ENCODE measurements at regions not wholly inside any gene's neighbourhood (a gene's known extent, or its start where the extent isn't known, plus 50 kb on each side); places are given as distances from the start of the nearest gene placed in this dataset.

DNA sequence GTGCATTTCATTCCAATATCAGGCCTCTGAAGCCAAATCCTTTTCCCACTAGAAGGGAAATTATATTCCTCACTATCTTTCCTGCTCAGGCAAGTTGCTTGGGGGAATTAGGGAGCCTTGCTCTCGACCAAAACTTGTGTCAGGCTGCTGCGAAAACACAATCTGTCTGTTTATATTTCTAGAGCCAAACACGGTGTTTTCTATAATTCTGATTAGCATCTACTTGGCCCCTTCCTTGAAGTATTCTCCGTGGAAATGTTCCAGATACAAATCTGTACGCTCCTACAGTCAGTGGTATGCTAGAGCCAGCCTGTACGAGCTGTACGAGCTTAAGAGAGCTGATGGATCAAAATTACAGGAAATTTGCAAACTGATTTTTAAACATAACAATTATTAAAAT, 299.3 kb upstream of the SALL1 start:
- DNase-seq, result no peak

DNA sequence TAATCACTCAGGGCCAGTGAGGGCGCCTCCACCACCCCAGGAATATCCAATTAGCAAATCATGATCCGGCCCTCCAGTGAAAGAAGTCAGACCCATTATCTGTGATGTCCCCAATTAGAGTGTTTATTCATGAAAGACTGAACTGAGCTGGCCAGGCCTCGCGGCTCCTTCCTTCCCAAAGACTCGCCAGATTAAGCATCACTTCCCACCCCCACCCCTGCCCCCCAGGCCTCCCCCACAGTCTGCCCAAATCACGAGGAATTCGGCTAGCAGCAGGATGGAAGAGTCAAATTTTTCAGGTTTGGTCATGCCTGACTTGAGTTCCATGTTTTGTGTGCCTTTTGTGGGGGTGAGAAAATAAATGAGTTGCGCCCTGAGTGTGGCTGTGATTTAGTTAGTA, 298.4 kb upstream of the SALL1 start:
- DNase-seq, result no peak

DNA sequence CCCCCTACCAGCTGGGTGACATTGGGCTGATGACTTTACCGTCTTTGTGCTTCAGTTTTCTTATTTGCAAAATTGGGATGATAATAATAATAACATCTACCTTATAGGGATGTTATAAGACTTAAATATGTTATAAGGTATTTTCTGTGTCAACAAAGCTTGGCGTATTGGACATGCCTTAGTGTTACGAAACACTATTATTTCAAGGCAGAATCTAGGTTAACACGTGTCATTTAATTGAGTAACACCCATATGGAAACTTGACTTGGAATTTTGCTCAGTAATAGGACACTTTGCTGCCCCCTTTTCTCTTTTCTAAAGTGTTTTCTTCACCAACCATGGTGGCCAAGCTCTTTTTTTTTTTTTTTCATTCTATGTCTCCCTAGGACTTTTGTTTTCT, 294.2 kb upstream of the SALL1 start:
- no peak for DNase-seq

DNA sequence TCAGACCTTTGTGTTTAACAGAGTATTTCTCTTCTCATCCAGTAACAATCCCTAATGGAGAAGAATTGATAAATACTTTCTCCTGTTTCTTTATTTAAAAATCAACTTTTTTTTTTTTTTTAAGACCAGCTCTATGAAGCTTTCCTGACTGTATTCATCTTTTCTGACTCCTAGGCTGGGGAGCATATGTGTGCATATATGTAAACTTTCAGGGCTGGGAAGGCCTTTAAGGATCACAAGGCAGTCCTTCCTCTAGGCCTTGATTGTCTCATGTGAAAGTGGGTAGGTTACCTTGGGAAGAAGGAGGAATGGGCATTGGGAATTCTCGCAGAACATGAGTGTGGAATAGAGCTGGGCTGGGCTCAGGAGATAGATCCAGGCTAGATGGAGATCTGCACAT, 292.9 kb upstream of the SALL1 start:
- DNase-seq, result no peak

DNA sequence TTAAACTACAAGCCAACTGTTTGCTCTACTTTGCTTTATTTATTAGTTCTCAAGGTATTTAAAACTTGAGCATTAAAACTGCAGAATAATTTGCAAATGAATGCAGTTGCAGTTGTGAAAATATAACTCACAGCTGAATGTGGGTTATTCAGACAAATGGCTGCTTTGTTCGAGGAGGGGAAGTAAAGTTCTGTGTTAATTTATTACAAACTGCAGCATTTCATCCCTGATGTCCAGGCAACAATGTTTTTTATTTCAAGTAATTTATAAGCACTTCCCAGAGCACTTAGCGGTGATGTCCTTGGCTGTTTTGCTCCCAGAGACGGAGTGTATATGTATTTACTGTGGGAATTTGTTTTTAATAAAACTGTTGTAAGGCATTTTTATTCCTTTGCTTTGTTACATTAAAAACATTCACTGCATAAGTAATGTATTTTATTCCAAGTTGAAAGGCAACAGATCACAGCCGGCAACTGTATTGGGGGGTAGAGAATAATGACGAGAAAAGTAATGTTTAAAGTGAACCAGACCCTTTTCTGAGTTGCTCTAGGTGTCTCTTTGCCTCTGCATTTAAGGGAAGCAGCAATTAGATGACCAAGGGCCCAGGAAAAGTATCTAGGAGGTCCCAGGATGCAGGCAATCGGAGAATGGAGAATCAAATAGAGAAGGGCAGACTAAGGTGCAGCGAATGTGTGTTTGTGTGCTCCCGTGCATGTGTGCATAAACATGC, 291.2 kb upstream of the SALL1 start:
- DNase-seq, result no peak

DNA sequence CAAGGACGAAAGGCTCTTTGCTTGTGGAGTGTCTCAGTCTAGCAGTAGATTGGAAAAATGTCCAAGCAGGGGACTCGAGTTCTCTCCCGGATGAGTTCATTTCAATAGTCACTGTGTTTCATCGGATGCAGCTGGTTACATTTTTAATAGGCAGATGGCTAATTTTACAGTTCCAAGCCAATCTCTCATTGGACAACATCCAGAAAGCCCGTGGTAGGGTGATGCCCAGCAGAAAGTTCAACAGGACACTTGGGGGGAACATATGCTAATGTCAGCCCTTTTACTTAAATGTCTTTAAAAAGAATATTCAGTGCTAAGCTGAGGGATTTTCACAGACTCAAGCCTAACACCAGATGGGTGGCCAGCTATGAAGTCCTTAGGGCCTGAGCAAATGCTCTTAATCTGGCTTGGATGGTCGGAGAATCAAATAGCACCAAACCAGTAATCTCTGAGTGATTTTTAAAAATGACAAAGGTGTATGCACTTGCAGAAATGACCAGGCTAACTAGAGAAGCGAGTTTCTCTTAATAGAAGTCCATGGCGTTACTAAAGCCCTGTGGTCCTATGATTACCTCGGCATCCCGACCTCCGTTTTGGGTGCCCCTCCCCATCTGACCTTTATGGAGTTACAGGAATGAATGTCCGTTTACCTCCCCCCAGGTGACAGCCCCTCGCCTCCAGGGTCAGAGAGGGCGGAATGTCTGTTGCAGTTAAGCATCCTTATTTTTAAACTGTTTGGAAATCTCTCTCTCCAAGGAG, 289.2 kb upstream of the SALL1 start:
- no peak for DNase-seq

DNA sequence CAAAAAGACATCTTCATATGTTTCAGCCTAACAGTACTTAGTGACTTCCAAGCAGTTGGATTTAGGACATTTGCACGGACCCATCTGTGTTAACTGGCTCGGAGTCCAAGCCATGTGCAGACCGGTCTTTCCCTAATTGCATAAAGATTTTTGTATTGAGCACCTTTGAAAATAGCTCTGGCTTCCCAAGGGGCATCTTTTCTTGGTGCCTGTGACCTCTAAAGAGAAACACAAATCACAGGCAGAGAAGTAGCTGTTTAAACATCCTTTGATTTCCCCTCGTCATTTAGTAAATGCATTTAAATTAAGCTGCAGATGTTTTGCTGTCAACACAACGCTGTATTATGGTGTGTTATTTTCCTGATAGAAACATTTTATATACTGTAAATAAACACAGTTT, 288.2 kb upstream of the SALL1 start:
- DNase-seq, result no peak

DNA sequence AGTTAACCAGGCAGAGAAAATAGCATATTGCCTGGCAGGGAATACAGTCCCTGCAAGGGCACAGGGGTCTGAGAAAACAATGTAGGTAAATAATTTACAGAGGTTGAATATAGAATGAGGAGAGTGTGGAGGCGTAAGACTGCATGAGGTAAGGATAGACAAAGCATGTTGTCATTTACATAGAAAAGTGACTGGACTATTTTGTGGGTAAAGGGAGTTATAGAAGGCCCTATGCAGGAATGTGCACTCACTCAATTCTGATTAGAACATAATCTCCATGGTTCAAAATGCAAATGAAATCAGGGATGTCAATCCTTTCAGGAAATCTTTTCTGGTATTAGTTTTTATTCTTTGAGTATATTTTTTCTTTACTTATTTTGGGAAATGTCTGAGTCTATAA, 285.7 kb upstream of the SALL1 start:
- DNase-seq, result no peak

DNA sequence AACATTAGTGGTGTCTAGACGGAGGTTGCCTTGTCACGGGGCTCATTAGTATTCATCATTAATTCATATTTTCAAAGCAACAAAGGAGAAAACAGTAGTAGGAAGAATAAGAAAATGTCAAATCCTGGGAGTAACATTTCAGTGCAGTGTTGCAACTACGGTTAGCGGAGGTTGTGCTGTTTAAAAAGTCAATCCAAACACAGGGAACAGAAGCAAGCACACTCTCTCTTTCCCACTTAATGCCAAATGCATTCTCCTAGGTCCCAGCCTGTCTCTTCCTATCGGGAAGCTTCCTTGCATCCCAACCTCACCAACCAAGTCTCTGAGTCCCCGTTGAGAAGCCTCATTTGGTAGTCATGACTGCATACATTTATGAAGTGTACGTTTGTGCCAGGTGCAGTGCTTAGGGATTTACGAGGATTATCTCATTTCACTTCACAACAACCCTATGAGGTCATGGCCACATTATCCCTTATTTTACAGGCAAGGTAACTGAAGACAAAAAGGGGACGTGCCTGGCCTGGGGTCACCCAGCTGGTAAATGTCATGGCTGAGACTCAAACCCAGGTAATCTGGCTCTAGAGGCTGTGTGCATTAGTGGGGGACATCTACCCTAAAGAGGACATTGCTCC, 283.6 kb upstream of the SALL1 start:
- no peak for DNase-seq

DNA sequence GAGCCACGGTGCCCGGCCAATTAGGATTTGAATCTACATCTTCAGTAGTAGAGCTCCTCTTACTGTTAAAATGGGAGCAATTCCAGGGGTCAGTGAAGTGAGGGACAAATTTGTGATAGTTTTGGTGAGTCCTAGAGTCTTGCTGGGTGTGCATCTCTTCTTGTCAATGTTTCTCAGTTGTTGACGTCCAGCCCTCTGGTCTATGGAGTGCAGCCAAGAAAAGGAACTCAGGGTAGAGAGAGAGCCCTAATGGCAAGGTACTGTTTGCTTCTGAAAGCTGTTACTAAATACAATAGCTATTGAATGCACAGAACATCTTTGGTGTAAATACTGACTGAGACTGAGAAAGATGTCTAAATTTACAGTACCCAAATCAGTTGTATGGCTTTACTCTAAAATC, 282.5 kb upstream of the SALL1 start:
- DNase-seq, result no peak

DNA sequence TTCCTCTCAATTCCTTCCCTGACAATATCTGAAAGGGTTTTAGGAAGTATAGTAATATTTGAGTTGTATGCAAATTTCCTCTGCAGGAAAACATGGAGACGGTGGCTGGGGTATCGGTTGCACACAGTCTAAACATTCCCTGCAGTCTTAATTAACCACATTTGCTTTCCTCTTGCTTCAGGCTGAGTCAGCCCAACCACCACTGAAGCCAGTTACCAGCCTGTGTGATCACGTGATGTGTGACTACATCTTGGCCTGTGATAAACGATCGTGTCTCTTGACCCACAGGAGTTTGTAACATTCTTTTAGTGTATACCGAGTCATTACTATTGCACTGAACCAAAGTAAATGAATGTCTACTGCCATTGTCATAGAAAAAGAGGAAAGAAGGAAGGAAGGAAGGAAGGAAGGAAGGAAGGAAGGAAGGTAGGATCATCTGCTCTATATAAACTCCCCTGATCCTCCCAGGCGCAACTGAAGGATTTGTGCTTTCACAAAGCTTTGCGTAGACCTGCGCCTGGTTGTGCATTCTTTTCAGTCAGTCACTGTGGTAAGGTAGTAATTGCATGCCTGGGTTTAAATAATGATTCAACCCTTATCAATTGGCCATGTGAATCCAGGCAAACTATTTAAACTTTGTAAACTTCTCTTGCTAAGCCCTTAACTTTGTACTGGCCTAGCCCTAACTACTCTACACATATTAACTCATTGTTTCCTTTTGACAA, 280.6 kb upstream of the SALL1 start:
- DNase-seq, result no peak

DNA sequence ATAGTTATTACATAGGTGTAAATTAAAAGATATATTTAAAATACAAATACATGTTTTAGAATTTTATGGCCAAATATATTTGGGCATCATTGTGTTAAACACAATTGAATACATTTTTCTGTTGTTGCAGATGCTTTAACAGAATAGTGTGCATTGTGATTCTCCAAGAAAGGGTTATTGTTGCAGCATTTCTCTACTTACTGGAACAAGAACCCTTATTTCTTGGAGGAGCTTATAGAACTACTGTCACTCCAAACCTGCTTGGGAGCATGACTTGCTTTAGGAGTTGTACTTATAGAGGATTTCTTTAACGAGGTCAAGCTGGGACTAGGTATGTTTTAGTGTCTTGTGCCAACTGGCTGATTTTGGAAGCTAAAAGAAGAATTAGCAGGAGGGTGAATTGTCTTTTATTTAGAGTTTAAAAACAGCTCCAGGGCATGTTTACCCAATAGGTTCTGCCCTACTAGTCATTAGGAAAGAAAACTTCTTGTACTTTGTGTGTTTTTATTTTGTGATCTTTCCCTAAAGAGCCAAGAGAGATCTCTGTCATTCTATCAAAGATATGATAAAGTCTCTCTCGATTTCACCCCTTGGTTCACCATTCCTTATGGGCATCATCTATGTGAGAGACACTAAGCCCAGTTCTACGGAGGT, 279.8 kb upstream of the SALL1 start:
- DNase-seq, result no peak

DNA sequence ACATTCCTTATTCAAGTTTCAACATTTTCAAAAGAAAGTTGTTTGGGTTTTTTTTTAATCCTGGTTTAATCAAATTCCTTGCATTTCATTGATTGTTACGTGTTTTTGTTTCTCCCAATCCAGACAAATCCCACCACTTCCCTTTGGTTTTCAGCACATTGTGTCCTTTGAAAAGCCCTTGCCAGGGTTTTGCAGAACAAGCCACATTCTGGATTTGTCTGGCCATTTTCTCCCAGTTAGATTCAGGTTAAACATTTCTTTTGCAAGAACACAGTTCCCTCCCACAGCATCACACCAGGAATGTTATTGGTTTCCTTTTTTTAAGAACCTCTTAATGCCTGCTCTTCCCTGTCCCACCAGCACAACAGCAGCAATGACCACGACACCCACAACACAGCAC, 278.0 kb upstream of the SALL1 start:
- no peak for DNase-seq

DNA sequence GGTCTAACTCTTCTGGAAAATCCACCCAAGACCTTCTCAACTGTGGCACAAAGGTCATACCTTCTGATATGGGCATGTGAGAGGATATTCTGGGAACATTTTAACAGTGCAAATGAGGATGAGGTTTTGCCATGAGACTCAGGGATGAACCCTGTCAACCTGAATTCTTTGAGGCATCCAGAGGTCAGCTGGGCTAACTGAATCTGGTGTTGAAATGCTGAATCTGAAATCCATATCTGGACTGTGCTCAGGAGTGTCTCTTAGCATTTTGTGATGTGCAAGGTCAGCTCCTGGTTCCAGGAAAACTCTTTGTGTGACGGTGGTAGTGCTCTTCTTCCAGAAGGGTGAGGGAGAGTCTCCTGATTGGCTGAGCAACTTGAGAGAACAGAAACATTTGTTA, 276.0 kb upstream of the SALL1 start:
- DNase-seq, result no peak

DNA sequence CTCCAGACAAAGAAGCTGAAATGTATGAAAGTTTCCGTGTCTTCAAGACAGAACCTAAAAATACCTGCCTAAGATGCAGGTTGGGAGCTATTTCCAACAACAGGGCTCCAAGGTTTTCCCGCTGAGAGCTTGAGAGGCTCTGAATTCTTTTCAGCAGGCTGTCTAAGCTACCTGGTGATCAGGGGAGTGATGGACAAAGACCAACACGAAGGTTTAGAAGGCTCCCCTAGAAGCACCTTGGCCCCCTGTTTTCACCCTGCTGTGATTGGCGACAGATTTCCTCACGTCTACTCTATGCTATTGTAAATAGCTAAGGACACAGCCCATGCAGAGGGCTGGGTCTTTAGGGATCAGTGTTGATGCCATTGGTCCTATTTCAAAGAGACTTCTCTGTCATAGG, 275.2 kb upstream of the SALL1 start:
- DNase-seq, result no peak

DNA sequence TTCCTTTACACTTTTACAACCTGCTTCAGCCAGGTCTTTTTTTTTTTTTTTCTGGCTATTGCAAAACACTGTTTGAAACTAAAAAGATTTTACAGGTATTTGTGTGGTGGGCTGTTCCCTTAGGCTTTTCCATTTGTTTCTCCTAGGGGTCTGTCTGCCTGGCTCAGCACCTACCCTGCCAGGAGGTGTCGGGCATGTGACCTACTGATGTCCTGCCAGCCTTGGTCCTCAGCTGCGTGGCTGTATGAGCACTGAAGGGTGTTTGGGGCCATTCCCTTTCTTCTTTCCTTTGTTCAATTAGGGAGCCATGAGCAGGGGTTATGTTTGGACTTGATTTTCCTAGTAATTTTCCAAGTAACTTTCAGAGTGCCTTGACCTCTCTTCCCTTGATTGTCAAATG, 269.2 kb upstream of the SALL1 start:
- no peak for DNase-seq

DNA sequence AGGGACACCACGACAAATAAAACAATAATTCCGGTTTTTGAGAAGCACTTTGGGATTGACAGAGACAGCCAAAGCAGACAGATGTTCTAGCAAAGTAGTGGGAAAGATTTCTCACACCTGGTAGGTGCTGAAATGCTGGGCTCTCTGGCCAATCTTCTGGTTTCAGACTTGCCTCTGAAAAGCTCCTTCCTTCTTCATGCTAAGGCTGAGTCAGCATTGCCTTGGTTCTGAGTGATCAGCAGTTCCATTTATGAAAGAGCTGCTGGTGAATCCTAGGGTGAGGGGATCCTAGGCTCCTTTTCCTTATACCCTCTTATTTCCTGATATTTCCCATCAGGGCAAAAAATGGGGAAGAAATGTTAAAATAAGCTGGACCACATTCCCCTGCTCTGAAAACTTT, 268.7 kb upstream of the SALL1 start:
- no peak for DNase-seq

DNA sequence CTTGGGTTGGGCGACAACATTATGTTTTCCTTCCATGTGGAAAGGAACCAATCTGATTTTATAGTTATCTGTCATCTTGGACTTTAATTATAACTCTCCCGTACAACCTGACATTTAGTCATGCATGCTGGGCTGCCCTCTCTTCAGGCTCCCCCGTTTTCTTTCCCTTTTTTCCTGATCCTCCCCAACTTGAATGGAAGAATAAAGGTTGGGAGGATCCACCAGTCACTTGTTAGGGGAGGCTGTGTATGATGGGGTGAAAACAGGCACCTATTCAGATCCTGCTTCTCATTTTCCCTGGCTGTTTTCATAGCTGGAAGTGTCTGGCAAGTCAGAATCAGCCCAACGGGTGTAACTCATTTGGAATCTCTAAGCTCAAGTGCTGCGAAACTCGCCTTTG, 267.2 kb upstream of the SALL1 start:
- DNase-seq, result no peak

DNA sequence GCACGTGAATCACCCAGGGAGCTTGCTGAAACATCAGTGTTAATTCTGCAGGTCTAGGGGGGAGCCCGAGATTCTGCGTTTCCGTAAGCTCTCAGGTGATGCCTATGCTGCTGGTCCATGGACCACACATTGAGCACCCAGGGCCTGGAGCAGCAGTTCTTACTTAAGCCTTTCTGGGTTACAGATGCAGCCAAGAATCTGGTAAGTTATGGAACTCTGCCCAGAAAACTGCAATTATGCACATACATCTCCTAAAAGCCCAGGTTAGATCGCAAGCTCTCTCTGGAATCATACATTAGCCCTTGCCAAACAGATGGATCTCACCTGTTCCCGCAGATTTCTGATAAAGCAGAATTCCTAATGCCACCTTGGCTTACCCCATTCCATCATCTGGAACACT, 265.9 kb upstream of the SALL1 start:
- no peak for DNase-seq

DNA sequence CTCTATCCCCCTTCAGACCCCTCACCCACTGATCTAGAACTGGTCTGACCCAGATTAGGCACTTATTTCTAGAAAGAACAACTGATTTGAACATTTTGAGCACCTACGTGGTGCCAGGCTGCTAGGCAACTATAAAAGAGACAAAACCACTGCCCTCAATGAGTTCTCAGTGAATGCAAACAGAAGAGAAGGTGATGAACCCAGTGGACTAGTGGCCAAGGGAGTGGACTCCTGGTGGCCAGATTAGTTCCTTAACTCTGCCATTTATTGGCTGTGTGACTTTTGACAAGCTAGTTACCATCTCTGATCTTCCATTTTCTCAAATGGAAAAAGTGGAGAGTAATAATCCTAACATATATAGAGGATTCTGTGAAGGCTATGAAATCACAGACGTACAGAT, 259.1 kb upstream of the SALL1 start:
- no peak for DNase-seq

DNA sequence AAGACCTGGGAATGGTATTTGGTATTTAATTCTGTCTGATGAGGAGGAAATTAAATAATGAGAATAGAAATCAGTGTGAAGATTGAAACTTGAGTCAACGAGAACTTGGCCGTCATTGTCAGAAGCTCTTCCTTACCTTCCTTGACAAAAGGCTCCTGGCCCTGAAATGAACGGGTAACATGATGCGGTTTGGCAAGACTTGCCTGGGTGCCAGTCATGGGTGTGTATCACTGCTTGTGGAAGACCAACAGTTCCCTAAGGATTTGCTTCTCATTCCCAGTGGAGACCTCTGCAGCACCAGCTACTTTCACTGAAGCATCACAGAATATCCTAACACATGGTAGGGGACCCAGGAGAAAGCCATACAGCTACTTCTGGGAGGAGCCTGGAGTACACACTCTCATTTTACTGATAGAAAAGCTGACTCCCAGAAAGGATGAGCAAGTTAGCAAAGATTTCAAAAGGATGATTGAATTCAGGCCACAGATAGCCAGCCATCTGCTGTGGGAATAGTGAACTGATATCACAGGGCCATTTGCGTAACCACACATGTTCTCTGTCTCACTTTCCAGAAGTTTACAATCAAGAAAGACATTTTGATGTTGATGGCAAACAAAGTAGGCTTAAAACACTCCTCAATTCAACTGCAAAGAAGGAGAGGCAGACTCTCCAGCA, 258.1 kb upstream of the SALL1 start:
- no peak for DNase-seq

DNA sequence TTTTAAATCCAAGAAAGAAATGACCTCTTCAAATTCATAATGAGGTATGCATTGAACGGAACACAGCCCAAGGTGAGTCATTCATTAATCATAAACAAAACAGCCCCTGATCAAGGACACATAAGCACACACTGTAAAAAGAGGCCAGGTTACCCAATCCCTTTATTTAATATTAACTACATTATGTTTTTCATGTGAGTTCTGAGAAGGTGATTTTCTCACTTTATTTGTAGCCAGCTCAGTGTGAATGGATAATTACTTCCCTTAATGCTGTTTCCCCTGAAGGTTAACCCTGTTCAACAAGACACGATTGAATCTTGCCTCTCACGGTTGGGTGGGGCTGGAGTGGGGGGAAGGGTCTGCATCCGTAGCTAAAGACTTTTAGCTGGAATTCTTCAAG, 257.3 kb upstream of the SALL1 start:
- no peak for DNase-seq

DNA sequence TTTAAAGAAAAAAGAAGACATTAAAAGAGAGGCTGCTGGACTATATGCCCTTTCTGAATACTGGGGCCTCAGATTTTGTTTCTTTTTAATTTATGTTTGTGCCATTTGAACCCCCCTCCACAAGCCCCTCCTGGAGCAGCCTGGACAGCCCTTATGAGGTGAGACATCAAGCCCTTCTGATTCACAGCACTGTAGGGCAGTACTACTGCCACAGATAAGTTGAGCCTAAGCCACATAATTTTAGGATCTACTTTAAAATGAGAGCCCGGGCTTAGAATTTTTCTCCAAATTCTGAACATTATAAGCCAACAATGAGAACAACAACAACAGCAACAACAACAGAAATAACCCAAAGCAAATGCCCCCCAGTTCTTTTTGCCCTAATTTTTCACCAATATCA, 256.9 kb upstream of the SALL1 start:
- no peak for DNase-seq

Measured in AML-193 (cell line).